ENCODE measurements at regions not wholly inside any gene's neighbourhood (a gene's known extent, or its start where the extent isn't known, plus 50 kb on each side); places are given as distances from the start of the nearest gene placed in this dataset.

DNA sequence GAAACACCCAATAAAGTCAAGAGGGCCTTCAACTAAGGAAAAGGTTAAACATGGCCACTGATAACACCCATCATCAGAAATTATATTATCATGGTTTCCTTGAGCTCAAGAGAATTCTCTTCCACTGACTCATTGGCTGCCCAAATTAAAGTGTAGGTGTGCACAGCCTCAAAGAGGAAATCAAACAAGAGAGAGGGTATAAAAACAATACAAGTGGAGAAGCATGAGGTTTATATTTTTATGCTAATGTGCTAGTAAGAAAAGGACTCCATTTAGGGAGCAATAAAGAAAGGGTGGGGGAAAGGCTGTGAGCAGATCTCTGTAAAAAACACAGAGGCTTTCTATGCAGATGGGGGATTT lies 168.8 kb upstream of the VRK2 start:
- TF ChIP-seq EP300 (IDR thresholded peaks at IDR 0.05) (no peak), POLR2A (IDR thresholded peaks at IDR 0.05) (no peak)
- TF ChIP-seq, protein P1, sequence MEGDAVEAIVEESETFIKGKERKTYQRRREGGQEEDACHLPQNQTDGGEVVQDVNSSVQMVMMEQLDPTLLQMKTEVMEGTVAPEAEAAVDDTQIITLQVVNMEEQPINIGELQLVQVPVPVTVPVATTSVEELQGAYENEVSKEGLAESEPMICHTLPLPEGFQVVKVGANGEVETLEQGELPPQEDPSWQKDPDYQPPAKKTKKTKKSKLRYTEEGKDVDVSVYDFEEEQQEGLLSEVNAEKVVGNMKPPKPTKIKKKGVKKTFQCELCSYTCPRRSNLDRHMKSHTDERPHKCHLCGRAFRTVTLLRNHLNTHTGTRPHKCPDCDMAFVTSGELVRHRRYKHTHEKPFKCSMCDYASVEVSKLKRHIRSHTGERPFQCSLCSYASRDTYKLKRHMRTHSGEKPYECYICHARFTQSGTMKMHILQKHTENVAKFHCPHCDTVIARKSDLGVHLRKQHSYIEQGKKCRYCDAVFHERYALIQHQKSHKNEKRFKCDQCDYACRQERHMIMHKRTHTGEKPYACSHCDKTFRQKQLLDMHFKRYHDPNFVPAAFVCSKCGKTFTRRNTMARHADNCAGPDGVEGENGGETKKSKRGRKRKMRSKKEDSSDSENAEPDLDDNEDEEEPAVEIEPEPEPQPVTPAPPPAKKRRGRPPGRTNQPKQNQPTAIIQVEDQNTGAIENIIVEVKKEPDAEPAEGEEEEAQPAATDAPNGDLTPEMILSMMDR (IDR thresholded peaks at IDR 0.05): no peak
